Uterus (tissue), 3 donors: ENCODE measurements at regions not wholly inside any gene's neighbourhood (a gene's known extent, or its start where the extent isn't known, plus 50 kb on each side); places are given as distances from the start of the nearest gene placed in this dataset.

Experiments used
- DNase-seq, 2 donors: peaks; one replicate each; pipeline ENCODE4 v3.0.0-alpha.2; 2019 to 2020
- H3K27ac ChIP-seq, 2 donors: fragments of 200-600 bp; sonication (generic); 1 replicate in 1 of 2; 2 replicates in 1 of 2; pipeline ENCODE4 v1.5.1; 2016 to 2018
- H3K27me3 ChIP-seq, 2 donors: fragments of 200-600 bp; sonication (generic); one replicate each; pipeline ENCODE4 v1.5.1; 2018 to 2019; ENCODE audit warnings: control low read depth in 1 of 2
- H3K36me3 ChIP-seq, 2 donors: fragments of 200-600 bp; sonication (generic); one replicate each; pipeline ENCODE4 v1.5.1; 2019; ENCODE audit warnings: control low read depth in 1 of 2
- H3K4me1 ChIP-seq, 2 donors: fragments of 200-600 bp; sonication (generic); one replicate each; pipeline ENCODE4 v1.5.1; 2018 to 2019; ENCODE audit warnings: control low read depth in 1 of 2
- H3K4me3 ChIP-seq, 2 donors: fragments of 200-600 bp; sonication (generic); 1 replicate in 1 of 2; 2 replicates in 1 of 2; pipeline ENCODE4 v1.5.1; 2018 to 2019; ENCODE audit warnings: mild to moderate bottlenecking in 1 of 2
- H3K9me3 ChIP-seq, 2 donors: fragments of 200-600 bp; sonication (generic); one replicate each; pipeline ENCODE4 v1.5.1; 2019; ENCODE audit warnings: control low read depth in 1 of 2
- CTCF ChIP-seq, 4 experiments: fragments of 200-600 bp in 2 of 4; fragments of 450-650 bp in 2 of 4; sonication (generic) in 2 of 4; IDR thresholded peaks; one replicate each; pipeline ENCODE4 v1.5.1; 2016 to 2019; ENCODE audit warnings: antibody characterized with exemption in 4 of 4, mild to moderate bottlenecking in 2 of 4, moderate library complexity in 1 of 4
- POLR2A ChIP-seq, 2 donors: fragments of 450-650 bp; IDR thresholded peaks; one replicate each; pipeline ENCODE4 v1.6.1; 2016; ENCODE audit warnings: antibody characterized with exemption in 2 of 2, mild to moderate bottlenecking in 1 of 2, moderate library complexity in 1 of 2
- intact Hi-C: fragments of 100-400 bp; cut with DNase I; formaldehyde crosslinking; loops from one replicate; pipeline ENCODE4 v1.15.1; 2023; ENCODE audit warnings: low total_unique reads
- donor health status: DM: yes; HTN: yes; CAD: no.

GRCh38 chr3:194784361-194784760, 98.7 kb downstream of the FAM43A start:
- TF ChIP-seq POLR2A (IDR thresholded peaks at IDR 0.05) (no peak), CTCF (IDR thresholded peaks at IDR 0.05) (no peak)
- no peak for DNase-seq
- intact Hi-C loops, result no loop called here

GRCh38 chr3:194785315-194785714, 99.6 kb downstream of the FAM43A start:
- Histone ChIP-seq H3K9me3 (no peaks in the 10 kb centered on the region), H3K4me1 (no peaks in the 10 kb centered on the region), H3K27me3 (no peaks in the 10 kb centered on the region), H3K4me3 (no peak overlapping the region), H3K36me3 (no peaks in the 10 kb centered on the region), H3K27ac (no peak overlapping the region)
- intact Hi-C loops, result no loop called here
- DNase-seq, result no peak
- TF ChIP-seq CTCF (IDR thresholded peaks at IDR 0.05) (no peak), POLR2A (IDR thresholded peaks at IDR 0.05) (no peak)

More at GRCh38 chr3:194784361-194784760, 98.7 kb downstream of the FAM43A start:
- H3K27me3 ChIP-seq, result no peaks in the 10 kb centered on the region
- H3K9me3 ChIP-seq, result no peaks in the 10 kb centered on the region
- H3K4me1 ChIP-seq, result no peaks in the 10 kb centered on the region
- no peak overlapping the region for H3K4me3 ChIP-seq
- no peak overlapping the region for H3K27ac ChIP-seq
- H3K36me3 ChIP-seq, result no peaks in the 10 kb centered on the region

DNA sequence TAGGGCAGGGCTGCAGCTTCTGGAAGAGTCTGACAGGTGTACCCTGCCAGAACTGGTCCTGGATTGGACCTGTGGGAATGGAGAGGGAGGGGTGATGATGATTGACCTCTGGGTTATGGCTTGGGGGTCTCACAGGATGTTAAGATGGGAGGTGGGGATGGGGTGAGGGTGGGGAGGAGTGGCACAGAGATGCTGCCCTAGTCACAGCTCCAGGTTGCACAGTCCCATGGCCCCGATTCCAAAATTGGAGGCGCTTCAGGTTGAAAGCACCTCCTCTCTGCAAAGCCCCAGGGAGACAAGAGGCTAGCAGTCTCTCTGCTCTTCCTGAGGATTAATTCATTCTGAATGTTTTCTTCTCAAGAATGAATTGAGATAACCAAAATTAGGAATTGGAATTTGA, 101.4 kb downstream of the FAM43A start:
- H3K4me3 ChIP-seq, result no peak overlapping the region
- H3K27me3 ChIP-seq, result no peaks in the 10 kb centered on the region
- no peaks in the 10 kb centered on the region for H3K9me3 ChIP-seq
- H3K27ac ChIP-seq, result no peak overlapping the region
- no peak for DNase-seq
- no peak for TF ChIP-seq CTCF (IDR thresholded peaks at IDR 0.05)
- TF ChIP-seq POLR2A (IDR thresholded peaks at IDR 0.05), result no peak
- intact Hi-C loops, result no loop called here
- H3K4me1 ChIP-seq, result no peaks in the 10 kb centered on the region
- H3K36me3 ChIP-seq, result no peaks in the 10 kb centered on the region

DNA sequence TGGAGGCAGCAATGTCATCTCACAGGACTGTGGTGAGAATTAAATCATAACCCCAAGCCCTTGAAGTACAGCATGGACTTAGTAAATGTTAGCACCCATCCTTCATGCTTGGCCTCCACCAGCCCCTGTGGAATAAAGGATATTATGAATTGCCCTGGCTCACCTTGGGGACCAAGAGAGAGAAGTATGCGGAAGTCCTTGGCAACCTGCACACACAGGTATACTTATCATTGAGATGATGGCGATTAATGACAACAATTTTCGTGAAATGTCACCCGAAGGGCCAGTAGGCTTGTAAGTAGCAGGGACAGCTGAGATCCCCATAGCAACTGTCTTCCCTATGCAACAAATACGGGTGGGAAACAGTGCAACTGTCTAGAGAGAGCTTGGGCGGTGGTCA, 102.0 kb downstream of the FAM43A start:
- Histone ChIP-seq H3K4me3 (no peak overlapping the region), H3K27ac (no peak overlapping the region), H3K27me3 (no peaks in the 10 kb centered on the region), H3K9me3 (no peaks in the 10 kb centered on the region), H3K4me1 (no peaks in the 10 kb centered on the region), H3K36me3 (no peaks in the 10 kb centered on the region)
- intact Hi-C loops, result no loop called here
- no peak for DNase-seq
- TF ChIP-seq CTCF (IDR thresholded peaks at IDR 0.05) (no peak), POLR2A (IDR thresholded peaks at IDR 0.05) (no peak)

DNA sequence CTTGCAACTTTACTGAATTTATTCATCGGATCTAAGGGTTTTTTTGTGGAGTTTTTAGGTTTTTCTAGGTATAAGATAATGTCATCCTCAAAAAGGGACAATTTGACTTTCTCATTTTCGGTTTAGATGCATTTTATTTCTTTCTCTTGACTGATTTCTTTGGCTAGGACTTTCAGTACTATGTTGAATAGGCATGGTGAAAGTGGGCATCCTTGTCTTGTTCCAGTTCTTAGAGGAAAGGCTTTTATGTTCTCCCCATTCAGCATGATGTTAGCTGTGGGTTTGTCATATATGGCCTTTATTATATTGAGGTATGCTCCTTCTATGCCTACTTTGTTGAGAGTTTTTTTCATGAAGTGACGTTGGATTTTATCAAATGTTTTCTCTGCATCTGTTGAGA, 106.7 kb downstream of the FAM43A start:
- H3K27ac ChIP-seq, result no peak overlapping the region
- H3K4me3 ChIP-seq, result no peak overlapping the region
- no peaks in the 10 kb centered on the region for H3K4me1 ChIP-seq
- H3K27me3 ChIP-seq, result no peaks in the 10 kb centered on the region
- no peak for DNase-seq
- intact Hi-C loops, result no loop called here
- no peaks in the 10 kb centered on the region for H3K9me3 ChIP-seq
- TF ChIP-seq POLR2A (IDR thresholded peaks at IDR 0.05), result no peak
- no peak for TF ChIP-seq CTCF (IDR thresholded peaks at IDR 0.05)
- no peaks in the 10 kb centered on the region for H3K36me3 ChIP-seq
